Parathyroid adenoma (tissue), 2 donors: ENCODE measurements at regions not wholly inside any gene's neighbourhood (a gene's known extent, or its start where the extent isn't known, plus 50 kb on each side); places are given as distances from the start of the nearest gene placed in this dataset.
"Not testable (repeated sequence)": the region's sequence is repeated elsewhere in the genome, so short reads cannot be mapped to it uniquely, and the experiment has no call there.

Experiments
- H2AFZ ChIP-seq: fragments of 300-600 bp; sonication (generic); one replicate; pipeline ENCODE4 v1.7.0; 2017; ENCODE audit warnings: antibody characterized with exemption, mild to moderate bottlenecking
- H3K27ac ChIP-seq: fragments of 300-600 bp; sonication (generic); one replicate; pipeline ENCODE4 v1.7.0; 2017
- H3K27me3 ChIP-seq: fragments of 300-600 bp; sonication (generic); one replicate; pipeline ENCODE4 v1.7.0; 2017; ENCODE audit warnings: low read length; ENCODE audit not compliant: control insufficient read depth, insufficient read depth
- H3K36me3 ChIP-seq: fragments of 300-600 bp; sonication (generic); one replicate; pipeline ENCODE4 v1.7.0; 2017; ENCODE audit warnings: low read length; ENCODE audit not compliant: control insufficient read depth, insufficient read depth
- H3K4me1 ChIP-seq: fragments of 300-600 bp; sonication (generic); one replicate; pipeline ENCODE4 v1.7.0; 2017; ENCODE audit warnings: control low read depth
- H3K4me2 ChIP-seq: fragments of 300-600 bp; sonication (generic); one replicate; pipeline ENCODE4 v1.7.0; 2017; ENCODE audit warnings: low read length
- H3K4me3 ChIP-seq: fragments of 300-600 bp; sonication (generic); one replicate; pipeline ENCODE4 v1.7.0; 2017; ENCODE audit warnings: low read depth, low read length
- H3K79me2 ChIP-seq: fragments of 300-600 bp; sonication (generic); one replicate; pipeline ENCODE4 v1.7.0; 2017; ENCODE audit warnings: control low read depth
- H3K9ac ChIP-seq: fragments of 300-600 bp; sonication (generic); one replicate; pipeline ENCODE4 v1.7.0; 2017; ENCODE audit warnings: mild to moderate bottlenecking
- H3K9me3 ChIP-seq: fragments of 300-600 bp; sonication (generic); one replicate; pipeline ENCODE4 v1.7.0; 2017; ENCODE audit warnings: low read length; ENCODE audit not compliant: control insufficient read depth
- TF ChIP-seq, protein P1 (sequence below): fragments of 300-600 bp; sonication (generic); IDR thresholded peaks from one replicate; pipeline ENCODE4 v1.7.0; 2017; ENCODE audit warnings: antibody characterized with exemption, mild to moderate bottlenecking
- donor health status: primary hyperparathyroidism.

DNA sequence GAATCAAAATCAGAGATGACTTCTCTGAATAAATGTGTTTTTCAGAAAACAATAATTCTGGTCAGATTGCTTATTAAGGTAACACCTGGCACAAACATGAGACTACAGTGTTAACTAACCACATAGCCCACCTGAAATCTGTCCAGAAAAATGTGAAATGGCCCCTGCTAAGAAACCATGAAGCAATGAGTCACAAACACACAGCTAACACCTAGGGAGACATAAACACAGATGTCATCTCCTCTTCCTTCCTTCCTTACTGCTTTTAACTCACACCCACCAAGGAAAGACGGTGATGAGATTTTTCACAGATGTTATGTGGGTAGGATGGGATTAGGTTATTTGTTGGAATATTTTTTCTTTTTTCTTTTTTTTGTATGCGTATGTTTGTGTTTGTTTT is 315.0 kb upstream of the STAC start:
- Histone ChIP-seq H2AFZ (no peak overlapping the region), H3K36me3 (no peaks in the 10 kb centered on the region), H3K4me2 (no peak overlapping the region), H3K4me3 (no peak overlapping the region), H3K9ac (no peak overlapping the region), H3K27me3 (no peaks in the 10 kb centered on the region), H3K4me1 (no peaks in the 10 kb centered on the region), H3K9me3 (no peaks in the 10 kb centered on the region), H3K27ac (no peak overlapping the region), H3K79me2 (no peaks in the 10 kb centered on the region)
- TF ChIP-seq, protein P1, sequence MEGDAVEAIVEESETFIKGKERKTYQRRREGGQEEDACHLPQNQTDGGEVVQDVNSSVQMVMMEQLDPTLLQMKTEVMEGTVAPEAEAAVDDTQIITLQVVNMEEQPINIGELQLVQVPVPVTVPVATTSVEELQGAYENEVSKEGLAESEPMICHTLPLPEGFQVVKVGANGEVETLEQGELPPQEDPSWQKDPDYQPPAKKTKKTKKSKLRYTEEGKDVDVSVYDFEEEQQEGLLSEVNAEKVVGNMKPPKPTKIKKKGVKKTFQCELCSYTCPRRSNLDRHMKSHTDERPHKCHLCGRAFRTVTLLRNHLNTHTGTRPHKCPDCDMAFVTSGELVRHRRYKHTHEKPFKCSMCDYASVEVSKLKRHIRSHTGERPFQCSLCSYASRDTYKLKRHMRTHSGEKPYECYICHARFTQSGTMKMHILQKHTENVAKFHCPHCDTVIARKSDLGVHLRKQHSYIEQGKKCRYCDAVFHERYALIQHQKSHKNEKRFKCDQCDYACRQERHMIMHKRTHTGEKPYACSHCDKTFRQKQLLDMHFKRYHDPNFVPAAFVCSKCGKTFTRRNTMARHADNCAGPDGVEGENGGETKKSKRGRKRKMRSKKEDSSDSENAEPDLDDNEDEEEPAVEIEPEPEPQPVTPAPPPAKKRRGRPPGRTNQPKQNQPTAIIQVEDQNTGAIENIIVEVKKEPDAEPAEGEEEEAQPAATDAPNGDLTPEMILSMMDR: no peak

DNA sequence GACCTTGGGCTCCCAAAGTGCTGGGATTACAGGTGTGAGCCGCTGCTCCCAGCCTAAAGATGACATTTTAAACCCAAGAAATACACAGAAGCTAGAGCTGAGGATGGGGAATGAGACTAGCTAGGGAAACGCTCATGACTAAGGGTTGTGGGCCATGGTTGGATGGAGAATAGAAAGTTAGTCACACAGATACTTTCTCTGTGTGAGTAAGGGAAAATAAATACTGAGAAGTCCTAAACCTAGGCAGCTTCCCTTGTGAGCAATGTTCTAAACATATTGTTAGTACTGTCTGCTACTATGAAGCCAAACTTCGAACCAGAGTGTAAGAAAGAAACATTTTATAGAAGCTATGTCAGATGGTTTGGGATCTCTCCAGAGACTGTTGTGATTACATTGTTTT is 304.8 kb upstream of the STAC start:
- Histone ChIP-seq H3K9ac (no peak overlapping the region), H3K79me2 (no peaks in the 10 kb centered on the region), H3K27me3 (no peaks in the 10 kb centered on the region), H2AFZ (no peak overlapping the region), H3K4me3 (no peak overlapping the region), H3K36me3 (no peaks in the 10 kb centered on the region), H3K4me2 (no peak overlapping the region), H3K9me3 (peaks cover 3% of the 10 kb centered on the region), H3K27ac (no peak overlapping the region), H3K4me1 (no peaks in the 10 kb centered on the region)
- TF ChIP-seq, protein P1: no peak

DNA sequence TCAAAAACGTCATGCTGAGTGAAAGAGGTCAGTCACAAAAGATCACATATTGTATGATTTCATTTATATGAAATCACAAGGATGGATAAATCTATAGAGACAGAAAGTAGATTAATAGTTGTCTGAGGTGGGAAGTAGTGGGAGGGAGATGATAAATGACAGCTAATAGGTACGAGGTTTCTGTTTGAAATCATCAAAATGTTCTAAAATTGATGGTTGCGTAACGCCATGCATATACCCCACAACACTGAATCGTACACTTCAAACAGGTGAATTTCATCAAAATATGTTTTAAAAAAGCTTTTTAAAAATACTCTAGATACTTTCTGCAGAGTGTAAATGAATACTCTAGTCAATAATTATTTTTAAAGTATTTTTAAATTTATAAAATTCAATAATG is 303.0 kb upstream of the STAC start:
- Histone ChIP-seq H3K79me2 (no peaks in the 10 kb centered on the region), H3K9ac (no peak overlapping the region), H3K4me2 (no peak overlapping the region), H3K36me3 (no peaks in the 10 kb centered on the region), H3K9me3 (peaks cover 3% of the 10 kb centered on the region), H3K27ac (no peak overlapping the region), H3K4me3 (no peak overlapping the region), H3K4me1 (no peaks in the 10 kb centered on the region), H2AFZ (no peak overlapping the region), H3K27me3 (no peaks in the 10 kb centered on the region)
- TF ChIP-seq, protein P1: no peak

DNA sequence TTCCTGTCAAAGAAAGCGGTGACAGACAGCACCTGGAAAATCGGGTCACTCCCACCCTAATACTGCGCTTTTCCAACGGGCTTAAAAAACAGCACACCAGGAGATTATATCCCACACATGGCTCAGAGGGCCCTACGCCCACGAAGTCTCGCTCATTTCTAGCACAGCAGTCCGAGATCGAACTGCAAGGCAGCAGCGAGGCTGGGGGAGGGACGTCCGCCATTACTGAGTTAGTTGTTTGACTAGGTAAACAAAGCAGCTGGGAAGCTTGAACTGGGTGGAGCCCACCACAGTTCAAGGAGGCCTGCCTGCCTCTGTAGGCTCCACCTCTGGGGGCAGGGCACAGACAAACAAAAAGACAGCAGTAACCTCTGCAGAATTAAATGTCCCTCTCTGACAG is 297.3 kb upstream of the STAC start:
- not testable (repeated sequence) for H3K9me3 ChIP-seq, H3K4me3 ChIP-seq, H2AFZ ChIP-seq, H3K4me1 ChIP-seq, H3K79me2 ChIP-seq, H3K27ac ChIP-seq, H3K36me3 ChIP-seq, H3K4me2 ChIP-seq, H3K27me3 ChIP-seq, H3K9ac ChIP-seq

DNA sequence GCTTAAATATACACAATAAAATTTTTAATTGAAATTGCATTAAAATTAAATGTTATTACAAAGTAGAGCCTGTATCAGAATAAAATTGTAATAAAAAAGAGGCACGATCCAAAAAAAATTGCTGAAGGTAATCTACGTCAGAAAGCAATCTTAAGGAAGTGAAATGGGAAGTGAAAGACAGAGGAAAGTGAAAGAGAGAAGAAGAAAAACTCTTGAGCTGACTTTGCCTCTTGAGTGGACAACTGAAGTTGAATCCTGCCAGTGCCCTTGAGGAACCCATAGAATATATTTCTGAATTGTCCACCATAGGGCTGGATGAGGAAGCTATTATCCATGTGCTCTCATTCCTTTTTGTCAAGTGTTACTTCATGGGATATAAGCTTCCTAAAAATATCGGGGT is 285.1 kb upstream of the STAC start:
- TF ChIP-seq, protein P1: no peak
- no peaks in the 10 kb centered on the region for H3K36me3 ChIP-seq
- no peaks in the 10 kb centered on the region for H3K27me3 ChIP-seq
- no peak overlapping the region for H3K4me3 ChIP-seq
- H3K79me2 ChIP-seq: no peaks in the 10 kb centered on the region
- no peak overlapping the region for H2AFZ ChIP-seq
- H3K27ac ChIP-seq: no peak overlapping the region
- no peaks in the 10 kb centered on the region for H3K4me1 ChIP-seq
- H3K4me2 ChIP-seq: no peak overlapping the region
- no peaks in the 10 kb centered on the region for H3K9me3 ChIP-seq
- H3K9ac ChIP-seq: no peak overlapping the region
